ENCODE measurements at regions not wholly inside any gene's neighbourhood (a gene's known extent, or its start where the extent isn't known, plus 50 kb on each side); places are given as distances from the start of the nearest gene placed in this dataset.

DNA sequence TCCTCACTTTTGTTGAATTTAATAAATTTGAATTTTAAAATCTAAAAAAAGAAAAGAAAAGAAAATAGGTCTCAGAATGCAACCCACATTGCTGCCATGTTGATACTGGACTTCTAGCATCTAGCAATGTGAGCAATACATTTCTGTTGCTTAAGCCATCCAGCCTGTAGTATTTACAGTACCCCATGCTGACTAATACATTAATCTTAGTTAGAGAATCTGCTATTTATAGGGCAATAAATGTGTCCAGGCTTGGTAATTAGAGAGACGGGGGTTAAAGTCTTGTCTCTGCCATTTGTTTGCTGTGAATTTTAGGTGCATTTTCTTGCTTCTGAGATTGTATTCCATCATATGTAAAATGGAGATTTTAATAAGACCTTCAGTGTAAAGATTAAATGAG lies 471.3 kb downstream of the DHX35 start:
- DNase-seq, result no peak

GRCh38 chr20:39431091-39431880 lies 469.1 kb downstream of the DHX35 start:
- no peak for DNase-seq

DNA sequence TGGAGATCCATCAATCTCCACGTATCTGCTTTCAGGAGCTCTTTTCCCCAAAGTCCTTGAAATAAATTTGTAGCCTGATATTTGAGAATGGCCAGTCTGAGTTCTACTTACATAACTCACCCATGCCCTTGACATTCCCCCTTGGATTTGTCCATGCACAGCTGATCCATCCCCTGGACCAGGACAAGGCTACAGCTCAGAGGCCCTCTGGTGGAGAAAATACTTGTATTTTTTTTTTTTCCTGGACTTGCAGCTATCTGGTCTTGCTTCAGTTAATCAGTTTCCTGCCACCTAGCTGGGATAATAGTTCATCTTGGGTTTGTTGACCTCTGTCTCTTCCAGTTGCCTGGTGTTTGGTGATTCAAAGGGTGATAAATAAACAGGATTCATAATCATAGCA lies 467.6 kb downstream of the DHX35 start:
- no peak for DNase-seq

DNA sequence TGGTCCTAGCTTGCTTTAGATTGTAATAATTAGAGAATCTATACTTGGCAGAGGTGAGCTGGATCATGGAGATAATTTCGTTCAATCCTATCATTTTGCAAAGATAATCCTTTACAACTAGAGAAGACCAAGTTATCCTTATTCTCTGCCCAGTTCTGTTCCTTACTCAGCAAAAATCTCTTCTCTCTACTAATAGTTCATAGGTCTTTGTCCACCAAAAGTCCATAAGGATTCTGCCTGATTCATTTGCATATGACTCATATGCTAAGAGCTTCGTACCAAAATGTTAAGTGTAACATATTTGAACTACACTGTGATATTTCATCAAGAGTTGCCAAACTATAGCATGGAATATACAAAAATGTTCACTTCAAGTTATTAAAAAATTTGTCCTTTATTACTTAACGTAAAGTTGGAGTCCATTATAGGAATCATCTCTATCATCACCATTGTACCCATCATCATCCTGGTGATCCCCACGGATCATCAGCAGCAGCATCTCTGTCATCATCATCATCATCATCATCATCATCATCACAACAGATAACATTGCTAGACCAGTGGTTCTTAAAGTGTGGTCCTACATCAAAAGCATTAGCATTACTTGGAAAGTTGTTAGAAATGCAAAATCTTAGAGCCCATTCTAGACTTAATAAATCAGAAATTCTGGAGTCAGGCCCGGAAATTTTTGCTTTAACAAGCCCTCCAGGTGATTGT lies 463.0 kb downstream of the DHX35 start:
- no peak for DNase-seq

GRCh38 chr20:39421571-39422105 lies 459.5 kb downstream of the DHX35 start:
- no peak for DNase-seq

- no peak for DNase-seq
Measured at GRCh38 chr20:39412091-39412490, 449.9 kb downstream of the DHX35 start.

DNA sequence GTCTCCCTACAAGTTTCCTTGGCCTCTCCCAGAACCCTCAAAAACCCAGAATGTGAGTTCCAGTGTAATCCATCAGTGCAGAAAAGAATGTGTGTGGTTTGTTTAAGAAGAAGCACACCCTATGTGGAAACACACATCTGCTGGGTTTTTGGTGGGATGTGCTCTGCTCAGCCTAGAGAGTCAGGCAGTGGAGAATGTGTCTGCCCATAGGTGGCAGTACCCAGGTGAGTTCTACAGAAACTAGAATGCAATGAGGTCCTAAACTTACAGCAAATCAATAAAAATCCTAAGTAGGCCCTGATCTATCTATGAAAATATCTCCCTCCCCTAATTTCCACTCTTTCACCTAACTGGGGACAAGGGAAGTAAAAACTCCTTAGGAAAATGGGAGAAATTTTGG lies 437.3 kb downstream of the DHX35 start:
- no peak for DNase-seq

- DNase-seq, result no peak
Measured at GRCh38 chr20:39398656-39399055, 436.5 kb downstream of the DHX35 start.

DNA sequence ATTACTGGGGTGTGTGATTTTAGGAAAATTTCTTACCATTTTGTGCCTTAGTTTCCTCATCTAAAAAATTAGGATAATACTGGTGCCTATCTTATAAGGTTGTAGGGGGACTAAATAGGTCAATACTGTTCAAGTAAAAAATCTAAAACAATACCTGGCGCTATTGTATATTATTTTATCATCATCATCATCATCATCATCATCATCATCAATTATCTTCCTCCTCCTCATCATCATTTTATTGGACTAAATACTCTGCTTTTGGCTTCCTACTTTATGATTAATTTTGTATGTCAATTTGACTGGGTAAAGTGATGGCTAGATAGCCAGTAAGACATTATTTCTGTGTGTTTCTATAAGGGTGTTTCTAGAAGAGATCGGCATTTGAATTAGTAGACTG lies 435.5 kb downstream of the DHX35 start:
- no peak for DNase-seq

DNA sequence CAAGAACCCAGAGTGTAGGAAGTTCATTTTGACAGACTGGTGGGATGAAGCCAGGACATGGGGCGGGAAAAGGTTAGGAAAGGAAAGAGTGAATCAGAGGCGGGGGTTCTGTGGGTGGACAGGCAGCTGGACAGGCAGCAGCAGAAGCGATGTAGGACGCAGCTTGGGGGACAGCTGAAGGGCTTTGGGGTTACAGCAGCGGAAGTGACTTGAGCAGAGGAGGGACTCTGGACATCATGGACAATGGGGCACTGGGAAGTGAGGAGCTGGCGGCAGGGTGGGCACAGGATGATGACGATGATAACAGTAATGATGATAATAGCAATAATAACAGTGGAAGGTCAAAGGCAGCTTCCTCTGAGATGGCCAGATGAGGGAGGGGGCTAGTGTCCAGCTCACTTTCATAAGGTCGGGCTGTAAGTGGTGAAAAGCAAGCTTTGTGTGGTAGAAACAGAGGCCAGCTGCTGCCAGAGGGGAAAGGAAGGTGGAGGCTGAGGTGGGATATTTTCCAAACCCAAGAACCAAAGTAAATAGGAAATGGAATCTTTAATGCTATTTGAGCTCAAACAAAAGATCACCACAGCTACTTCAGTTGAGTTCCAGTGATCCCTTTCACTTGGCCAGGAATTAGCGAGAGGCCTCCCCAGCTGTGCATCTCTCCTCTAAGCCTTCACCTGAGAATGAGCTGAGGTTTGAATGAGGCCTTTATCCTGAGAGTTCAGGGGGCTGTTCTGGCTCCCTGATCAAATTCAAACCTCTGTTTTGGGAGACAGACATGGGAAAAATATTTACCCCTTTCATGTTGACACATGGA lies 433.5 kb downstream of the DHX35 start:
- DNase-seq, result no peak

- no peak for DNase-seq
Measured at GRCh38 chr20:39394461-39394860, 432.3 kb downstream of the DHX35 start.

- no peak for DNase-seq
Measured at GRCh38 chr20:39390186-39390585, 428.0 kb downstream of the DHX35 start.

DNA sequence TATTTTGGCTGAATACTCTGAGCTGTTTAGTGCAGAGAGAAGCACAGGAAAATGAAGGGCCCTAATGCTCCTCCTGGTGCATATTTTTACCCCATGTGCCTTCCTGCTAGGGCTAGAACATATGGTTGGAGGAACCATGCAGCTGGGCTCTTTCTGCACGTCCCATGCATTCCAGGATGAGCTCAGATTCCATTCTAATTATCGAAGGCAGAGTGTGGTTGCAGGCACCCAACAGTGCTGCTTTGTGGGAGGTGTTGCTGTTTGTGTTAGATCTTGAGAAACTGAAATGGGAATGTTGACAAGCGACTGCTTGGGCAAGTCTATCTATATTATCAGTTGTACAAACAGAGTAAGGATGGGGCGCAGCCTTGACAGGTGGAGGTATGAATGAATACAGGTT lies 419.5 kb downstream of the DHX35 start:
- no peak for DNase-seq

DNA sequence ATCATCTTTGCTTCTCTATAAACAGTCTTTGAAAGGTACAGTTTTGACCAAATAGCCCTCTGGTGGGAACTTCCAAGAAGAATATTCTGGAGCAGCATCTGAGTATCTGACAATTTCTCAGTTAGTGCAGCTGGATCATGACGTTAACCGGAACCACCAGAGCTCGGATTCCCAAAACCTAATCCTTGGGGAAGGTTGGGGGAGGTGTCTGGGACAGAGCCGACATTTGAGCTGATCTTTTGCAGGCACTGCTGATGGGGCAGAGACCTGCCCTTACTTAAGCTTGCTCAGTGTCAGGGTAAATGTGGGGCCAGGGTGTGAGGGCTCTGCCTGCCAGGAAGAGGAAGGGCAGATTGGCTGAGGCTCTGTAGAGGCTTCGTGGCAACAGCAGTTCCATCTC lies 416.6 kb downstream of the DHX35 start:
- DNase-seq, result no peak

DNA sequence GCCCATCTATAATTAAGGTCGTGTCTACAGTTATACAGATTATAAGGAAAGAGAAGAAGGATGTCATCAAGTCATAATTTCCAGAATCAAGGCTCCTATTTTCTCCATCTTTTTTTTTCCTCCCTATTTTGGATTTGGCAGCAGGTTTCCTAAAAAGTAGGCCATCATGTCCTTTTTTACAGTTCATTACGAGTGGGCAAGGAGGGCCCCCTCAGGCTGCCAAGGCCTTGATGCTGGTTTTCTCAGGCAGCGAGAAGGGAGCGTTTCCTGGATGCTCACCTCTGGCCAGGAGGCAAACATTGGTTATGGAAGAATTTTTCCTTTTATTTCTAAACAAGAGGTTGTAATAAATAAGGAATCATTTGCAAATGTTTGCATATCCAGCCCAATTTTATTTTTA lies 414.6 kb downstream of the DHX35 start:
- no peak for DNase-seq

GRCh38 chr20:39364320-39364719 lies 402.2 kb downstream of the DHX35 start:
- no peak for DNase-seq

DNA sequence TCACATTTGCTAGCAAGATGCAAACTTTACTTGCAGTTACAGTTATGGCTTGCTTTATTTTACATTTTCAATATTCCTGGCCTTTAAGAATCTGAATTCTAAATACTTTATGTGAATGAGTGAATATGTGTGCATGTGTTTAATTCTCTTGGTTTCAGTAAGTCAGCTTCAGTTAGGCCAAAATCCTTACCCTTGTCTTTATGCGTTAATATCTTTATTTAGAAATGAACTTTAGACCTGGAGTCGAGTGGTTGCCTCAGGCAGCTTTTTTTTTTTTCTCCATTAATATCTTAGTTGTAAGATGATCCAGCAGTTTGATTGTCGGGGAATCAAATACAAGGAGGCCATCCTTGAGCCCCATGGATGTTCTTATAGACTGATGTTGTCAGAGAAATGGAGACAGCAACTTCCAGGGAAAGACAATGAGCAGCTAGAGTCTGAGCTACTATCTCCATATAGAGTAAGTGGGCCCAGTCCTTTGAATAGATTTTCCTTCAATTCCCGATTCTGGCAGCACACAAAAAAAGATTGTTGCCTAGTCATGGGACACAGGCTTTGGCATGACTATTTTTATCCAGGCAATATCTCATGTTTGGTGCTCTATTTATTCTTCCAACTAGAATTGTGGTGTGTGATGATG lies 398.0 kb downstream of the DHX35 start:
- DNase-seq, result no peak

- DNase-seq, result no peak
Measured at GRCh38 chr20:39358052-39358451, 395.9 kb downstream of the DHX35 start.

DNA sequence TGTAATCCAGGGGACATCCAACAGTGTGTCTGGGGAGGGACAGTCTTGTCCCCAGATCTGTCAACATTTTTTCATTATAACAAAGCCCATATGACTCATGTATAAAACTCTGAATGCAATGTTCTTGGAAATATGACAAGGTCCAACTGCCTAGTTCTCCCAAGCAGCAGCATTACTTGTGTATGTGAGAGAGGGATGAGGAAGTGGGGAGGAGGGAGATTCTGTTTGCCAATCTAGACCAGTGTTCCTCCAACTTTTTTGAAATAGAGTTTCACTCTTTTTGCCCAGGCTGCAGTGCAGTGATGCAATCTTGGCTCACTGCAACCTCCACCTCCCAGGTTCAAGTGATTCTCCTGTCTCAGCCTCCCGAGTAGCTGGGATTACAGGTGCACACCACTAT lies 394.8 kb downstream of the DHX35 start:
- no peak for DNase-seq

DNA sequence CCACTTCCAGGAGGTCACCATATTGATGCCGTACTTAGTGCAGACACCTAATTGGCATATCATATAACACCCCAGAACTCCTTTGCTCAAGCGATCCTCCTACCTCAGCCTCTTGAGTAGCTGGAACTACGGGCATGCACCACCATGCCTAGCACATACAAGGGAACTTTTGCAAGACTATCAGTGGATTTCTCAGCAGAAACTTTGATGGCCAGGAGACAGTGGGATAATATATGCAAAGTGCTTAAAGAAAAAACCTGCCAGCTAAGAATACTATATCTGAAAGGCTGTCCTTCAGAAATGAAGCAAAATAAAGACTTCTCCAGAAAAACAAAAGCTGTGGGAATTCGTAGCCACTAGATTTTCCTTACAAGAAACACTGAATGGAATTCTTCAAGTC lies 387.1 kb downstream of the DHX35 start:
- DNase-seq, result no peak

DNA sequence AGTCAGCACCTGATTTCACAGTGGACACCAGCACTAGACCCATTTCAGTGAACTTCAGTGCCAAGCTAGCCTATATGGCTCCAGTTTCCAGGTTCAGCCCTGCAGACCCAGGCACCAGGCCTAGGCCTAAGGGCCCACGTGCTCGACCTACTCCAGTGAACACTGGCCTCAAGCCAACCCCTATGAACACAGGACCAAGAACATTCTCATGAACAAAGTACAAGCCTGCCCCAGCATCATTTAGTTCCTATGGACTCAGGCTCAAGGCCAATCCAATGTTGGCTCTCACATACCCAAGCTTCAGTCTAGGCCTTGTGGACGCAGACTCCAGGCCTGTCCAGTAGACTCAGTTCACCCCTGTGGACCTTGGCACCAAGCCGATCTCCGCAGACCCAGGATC lies 385.5 kb downstream of the DHX35 start:
- DNase-seq, result no peak

DNA sequence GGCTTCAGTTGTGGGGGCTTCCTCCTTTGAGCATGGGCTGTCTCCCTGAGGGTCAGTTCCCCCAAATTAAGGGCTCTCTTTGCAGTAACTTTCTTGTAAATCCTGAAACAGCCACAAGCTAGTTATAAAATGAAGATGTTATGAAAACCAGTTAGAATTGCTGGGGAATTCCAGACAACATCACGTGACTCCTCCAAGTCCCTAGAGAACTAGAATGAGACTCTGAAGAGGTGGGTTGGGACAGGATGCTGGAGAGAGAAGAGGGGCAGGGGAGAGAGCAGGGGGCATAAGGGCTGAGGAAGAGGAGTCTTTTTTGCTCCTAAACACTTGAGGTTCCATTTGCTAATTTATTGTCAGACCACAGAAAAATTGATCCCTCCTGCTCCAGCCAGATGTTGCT lies 380.3 kb downstream of the DHX35 start:
- no peak for DNase-seq
